ENCODE measurements at regions not wholly inside any gene's neighbourhood (a gene's known extent, or its start where the extent isn't known, plus 50 kb on each side); places are given as distances from the start of the nearest gene placed in this dataset.

GRCh38 chr13:61183670-61184069, 232.0 kb downstream of the PCDH20 start:
- CTCF ChIA-PET: no interaction called here

GRCh38 chr13:61180234-61180633, 235.4 kb downstream of the PCDH20 start:
- CTCF ChIA-PET: no interaction called here
- Mint-ChIP-seq H3K36me3 (no peaks in the 10 kb centered on the region), H3K9me3 (peaks cover 2% of the 10 kb centered on the region), H3K27ac (no peak overlapping the region), H3K27me3 (no peaks in the 10 kb centered on the region), H3K4me1 (no peaks in the 10 kb centered on the region), H3K4me3 (no peak overlapping the region)
- no peak for DNase-seq

More at GRCh38 chr13:61183670-61184069, 232.0 kb downstream of the PCDH20 start:
- H3K27me3 Mint-ChIP-seq: no peaks in the 10 kb centered on the region
- no peak overlapping the region for H3K4me3 Mint-ChIP-seq
- DNase-seq: no peak
- H3K36me3 Mint-ChIP-seq: no peaks in the 10 kb centered on the region
- no peak overlapping the region for H3K27ac Mint-ChIP-seq
- H3K9me3 Mint-ChIP-seq: peaks cover 9% of the 10 kb centered on the region
- no peaks in the 10 kb centered on the region for H3K4me1 Mint-ChIP-seq

- Mint-ChIP-seq H3K27me3 (no peaks in the 10 kb centered on the region), H3K36me3 (no peaks in the 10 kb centered on the region), H3K4me3 (no peak overlapping the region), H3K4me1 (no peaks in the 10 kb centered on the region), H3K27ac (no peak overlapping the region), H3K9me3 (peaks cover 2% of the 10 kb centered on the region)
- DNase-seq: no peak
- CTCF ChIA-PET: no interaction called here
These were observed 235.9 kb downstream of the PCDH20 start for GRCh38 chr13:61179741-61180140.

GRCh38 chr13:61170856-61171255, 244.8 kb downstream of the PCDH20 start:
- peaks cover 2% of the 10 kb centered on the region for H3K9me3 Mint-ChIP-seq
- no peak for DNase-seq
- CTCF ChIA-PET: no interaction called here
- no peaks in the 10 kb centered on the region for H3K27me3 Mint-ChIP-seq
- no peaks in the 10 kb centered on the region for H3K4me1 Mint-ChIP-seq
- no peak overlapping the region for H3K4me3 Mint-ChIP-seq
- no peaks in the 10 kb centered on the region for H3K36me3 Mint-ChIP-seq
- H3K27ac Mint-ChIP-seq: no peak overlapping the region

GRCh38 chr13:61162636-61163035, 253.0 kb downstream of the PCDH20 start:
- CTCF ChIA-PET: no interaction called here
- Mint-ChIP-seq H3K27ac (no peak overlapping the region), H3K4me3 (no peak overlapping the region), H3K4me1 (no peaks in the 10 kb centered on the region), H3K9me3 (peaks cover 2% of the 10 kb centered on the region), H3K27me3 (no peaks in the 10 kb centered on the region), H3K36me3 (no peaks in the 10 kb centered on the region)
- no peak for DNase-seq

GRCh38 chr13:61162106-61162505, 253.5 kb downstream of the PCDH20 start:
- no peak overlapping the region for H3K4me3 Mint-ChIP-seq
- H3K9me3 Mint-ChIP-seq: peaks cover 2% of the 10 kb centered on the region
- no peaks in the 10 kb centered on the region for H3K36me3 Mint-ChIP-seq
- no peaks in the 10 kb centered on the region for H3K4me1 Mint-ChIP-seq
- H3K27me3 Mint-ChIP-seq: no peaks in the 10 kb centered on the region
- no peak overlapping the region for H3K27ac Mint-ChIP-seq
- DNase-seq: no peak
- CTCF ChIA-PET: no interaction called here

GRCh38 chr13:61156753-61157152, 258.9 kb downstream of the PCDH20 start:
- peaks cover 2% of the 10 kb centered on the region for H3K9me3 Mint-ChIP-seq

GRCh38 chr13:61151062-61151461, 264.6 kb downstream of the PCDH20 start:
- Mint-ChIP-seq H3K4me3 (no peak overlapping the region), H3K9me3 (peaks cover 6% of the 10 kb centered on the region), H3K27me3 (no peaks in the 10 kb centered on the region), H3K4me1 (no peaks in the 10 kb centered on the region), H3K36me3 (no peaks in the 10 kb centered on the region), H3K27ac (no peak overlapping the region)
- CTCF ChIA-PET: no interaction called here
- no peak for DNase-seq

More at GRCh38 chr13:61156753-61157152, 258.9 kb downstream of the PCDH20 start:
- no peaks in the 10 kb centered on the region for H3K27me3 Mint-ChIP-seq
- CTCF ChIA-PET: no interaction called here
- no peak overlapping the region for H3K27ac Mint-ChIP-seq
- H3K36me3 Mint-ChIP-seq: no peaks in the 10 kb centered on the region
- no peak overlapping the region for H3K4me3 Mint-ChIP-seq
- no peaks in the 10 kb centered on the region for H3K4me1 Mint-ChIP-seq
- no peak for DNase-seq

GRCh38 chr13:61149331-61149730, 266.3 kb downstream of the PCDH20 start:
- DNase-seq: no peak
- Mint-ChIP-seq H3K9me3 (peaks cover 14% of the 10 kb centered on the region), H3K36me3 (no peaks in the 10 kb centered on the region), H3K4me3 (no peak overlapping the region), H3K27me3 (no peaks in the 10 kb centered on the region), H3K27ac (no peak overlapping the region), H3K4me1 (no peaks in the 10 kb centered on the region)
- CTCF ChIA-PET: no interaction called here

GRCh38 chr13:61148691-61149315, 266.8 kb downstream of the PCDH20 start:
- no peak overlapping the region for H3K27ac Mint-ChIP-seq
- no peak overlapping the region for H3K4me3 Mint-ChIP-seq
- no peak for DNase-seq
- CTCF ChIA-PET: no interaction called here
- H3K36me3 Mint-ChIP-seq: no peaks in the 10 kb centered on the region
- no peaks in the 10 kb centered on the region for H3K4me1 Mint-ChIP-seq
- peaks cover 16% of the 10 kb centered on the region for H3K9me3 Mint-ChIP-seq
- no peaks in the 10 kb centered on the region for H3K27me3 Mint-ChIP-seq

GRCh38 chr13:61148211-61148610, 267.4 kb downstream of the PCDH20 start:
- CTCF ChIA-PET: no interaction called here
- no peak overlapping the region for H3K27ac Mint-ChIP-seq
- no peaks in the 10 kb centered on the region for H3K4me1 Mint-ChIP-seq
- no peaks in the 10 kb centered on the region for H3K27me3 Mint-ChIP-seq
- no peak for DNase-seq
- H3K36me3 Mint-ChIP-seq: no peaks in the 10 kb centered on the region
- H3K4me3 Mint-ChIP-seq: no peak overlapping the region
- H3K9me3 Mint-ChIP-seq: peaks cover 18% of the 10 kb centered on the region

- Mint-ChIP-seq H3K27me3 (no peaks in the 10 kb centered on the region), H3K4me3 (no peak overlapping the region), H3K4me1 (no peaks in the 10 kb centered on the region), H3K36me3 (no peaks in the 10 kb centered on the region), H3K9me3 (peaks cover 18% of the 10 kb centered on the region), H3K27ac (no peak overlapping the region)
- CTCF ChIA-PET: no interaction called here
- DNase-seq: no peak
These were observed 269.1 kb downstream of the PCDH20 start for GRCh38 chr13:61146571-61146970.

GRCh38 chr13:61146158-61146557, 269.5 kb downstream of the PCDH20 start:
- H3K9me3 Mint-ChIP-seq: peaks cover 18% of the 10 kb centered on the region
- no peak overlapping the region for H3K27ac Mint-ChIP-seq
- no peak for DNase-seq
- CTCF ChIA-PET: no interaction called here
- H3K4me1 Mint-ChIP-seq: no peaks in the 10 kb centered on the region
- H3K4me3 Mint-ChIP-seq: no peak overlapping the region
- H3K27me3 Mint-ChIP-seq: no peaks in the 10 kb centered on the region
- H3K36me3 Mint-ChIP-seq: no peaks in the 10 kb centered on the region

- DNase-seq: no peak
- no peak overlapping the region for H3K27ac Mint-ChIP-seq
- H3K36me3 Mint-ChIP-seq: no peaks in the 10 kb centered on the region
- CTCF ChIA-PET: no interaction called here
- H3K4me1 Mint-ChIP-seq: no peaks in the 10 kb centered on the region
- H3K27me3 Mint-ChIP-seq: no peaks in the 10 kb centered on the region
- H3K9me3 Mint-ChIP-seq: peaks cover 18% of the 10 kb centered on the region
- no peak overlapping the region for H3K4me3 Mint-ChIP-seq
These were observed 270.6 kb downstream of the PCDH20 start for GRCh38 chr13:61144834-61145593.

GRCh38 chr13:61144301-61144700, 271.3 kb downstream of the PCDH20 start:
- Mint-ChIP-seq H3K27ac (no peak overlapping the region), H3K4me1 (no peaks in the 10 kb centered on the region), H3K36me3 (no peaks in the 10 kb centered on the region), H3K27me3 (no peaks in the 10 kb centered on the region), H3K4me3 (no peak overlapping the region), H3K9me3 (peaks cover 18% of the 10 kb centered on the region)
- no peak for DNase-seq
- CTCF ChIA-PET: no interaction called here

Measured in activated naive CD4-positive, alpha-beta T cell treated with anti-CD3 and anti-CD28 coated beads, Interleukin-2, amount 10 ng/mL, durations not matched to agents 7 days and 5 days (primary cell).